HG02798 (cell line): ENCODE measurements at regions not wholly inside any gene's neighbourhood (a gene's known extent, or its start where the extent isn't known, plus 50 kb on each side); places are given as distances from the start of the nearest gene placed in this dataset.
"Not testable (repeated sequence)": the region's sequence is repeated elsewhere in the genome, so short reads cannot be mapped to it uniquely, and the experiment has no call there.

ENCODE experiments used
- ATAC-seq: cut with Tn5 transposase; IDR thresholded peaks from one replicate; pipeline ENCODE4 v1.9.1; 2021; ENCODE audit warnings: mild to moderate bottlenecking; ENCODE audit not compliant: unreplicated experiment, poor library complexity

DNA sequence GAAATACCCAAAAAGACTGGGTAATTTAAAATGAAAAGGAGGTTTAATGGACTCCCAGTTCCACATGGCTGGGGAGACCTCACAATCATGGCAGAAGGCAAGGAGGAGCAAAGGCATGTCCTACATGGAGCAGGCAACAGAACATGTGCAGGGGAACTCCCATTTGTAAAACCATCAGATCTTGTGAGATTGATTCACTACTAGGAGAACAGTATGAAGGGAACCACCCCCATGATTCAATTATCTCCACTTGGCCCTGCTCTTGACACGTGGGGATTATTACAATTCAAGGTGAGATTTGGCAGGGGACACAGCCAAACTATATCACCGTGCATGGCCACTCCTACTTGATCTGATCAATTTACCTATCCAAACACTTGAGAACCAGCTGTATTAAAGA is 131.5 kb upstream of the LDB2 start:
- ATAC-seq = no peak

DNA sequence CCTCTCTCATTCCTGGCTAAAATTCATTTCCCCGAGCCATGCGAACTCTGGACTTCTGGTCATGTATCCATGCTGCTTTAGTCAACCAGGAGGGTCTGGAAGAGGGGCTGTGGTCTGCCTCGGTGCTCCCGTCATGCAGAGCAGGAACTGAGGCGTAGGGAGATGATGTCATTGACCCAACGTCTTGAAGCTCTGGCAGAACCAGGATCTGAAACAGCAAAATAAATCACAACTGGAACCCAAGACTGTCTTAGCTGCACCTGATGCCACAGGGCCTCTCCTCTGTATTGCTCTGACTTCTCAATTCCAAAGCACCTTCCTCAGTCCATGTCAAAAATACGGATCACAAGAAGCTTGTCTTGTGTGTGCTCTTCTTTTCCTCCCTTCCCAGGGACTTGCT is 131.0 kb upstream of the LDB2 start:
- ATAC-seq = no peak

DNA sequence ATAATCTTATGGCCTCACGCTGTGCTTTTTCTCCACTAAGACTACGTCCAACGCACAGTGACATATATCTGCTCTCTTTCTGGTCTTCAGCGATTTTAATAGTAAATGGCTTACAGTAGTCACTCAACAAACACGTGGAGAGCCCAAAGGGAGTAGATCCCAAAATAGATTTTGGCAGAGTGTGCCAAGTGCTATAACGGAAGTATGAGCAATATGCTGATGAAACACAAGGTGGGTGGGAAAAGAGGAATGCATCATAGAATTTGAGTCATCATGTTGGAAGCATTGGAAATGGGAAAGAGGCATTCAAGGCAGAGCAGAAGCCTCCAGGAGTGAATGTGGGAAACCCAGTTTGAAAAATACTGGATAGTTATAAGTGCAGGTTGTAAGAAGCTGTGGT is 129.1 kb upstream of the LDB2 start:
- ATAC-seq = no peak

DNA sequence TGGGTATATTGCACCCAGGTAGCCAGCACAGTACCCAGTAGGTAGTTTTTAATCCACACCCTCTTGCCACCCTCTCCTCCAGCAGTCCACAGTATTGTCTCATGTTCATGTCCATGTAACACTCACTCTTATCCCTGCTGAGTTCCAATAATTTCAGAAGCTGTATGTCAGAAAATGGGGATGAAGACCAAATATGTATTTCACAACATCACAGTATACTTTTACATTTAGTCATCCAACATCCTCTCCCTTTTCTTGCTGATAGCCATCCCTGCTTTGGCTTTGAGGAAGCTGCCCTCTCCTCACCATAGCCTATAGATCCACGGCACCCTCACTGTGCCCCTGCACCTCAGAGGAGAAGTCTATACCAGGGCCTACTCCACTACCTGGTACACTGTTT is 126.0 kb upstream of the LDB2 start:
- ATAC-seq = no peak

DNA sequence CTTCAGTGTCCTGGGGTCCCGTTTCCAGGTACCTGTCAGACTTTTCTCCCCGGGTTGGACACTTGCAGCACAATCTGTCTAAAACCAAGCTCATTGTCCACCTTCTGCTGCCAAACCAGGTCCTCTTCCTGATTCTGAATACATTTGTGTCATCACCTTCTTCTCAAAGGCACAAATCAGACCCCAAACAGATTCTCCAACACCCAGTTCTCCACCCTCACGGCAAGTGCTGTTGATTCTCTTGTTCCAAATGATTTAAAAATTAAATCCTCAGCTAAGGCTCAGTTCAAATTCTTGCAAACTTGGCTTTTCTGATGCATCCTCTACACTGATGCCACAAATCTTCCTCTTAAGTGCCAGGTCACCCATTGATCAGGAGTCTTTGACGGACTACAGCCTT is 122.5 kb upstream of the LDB2 start:
- no peak for ATAC-seq

DNA sequence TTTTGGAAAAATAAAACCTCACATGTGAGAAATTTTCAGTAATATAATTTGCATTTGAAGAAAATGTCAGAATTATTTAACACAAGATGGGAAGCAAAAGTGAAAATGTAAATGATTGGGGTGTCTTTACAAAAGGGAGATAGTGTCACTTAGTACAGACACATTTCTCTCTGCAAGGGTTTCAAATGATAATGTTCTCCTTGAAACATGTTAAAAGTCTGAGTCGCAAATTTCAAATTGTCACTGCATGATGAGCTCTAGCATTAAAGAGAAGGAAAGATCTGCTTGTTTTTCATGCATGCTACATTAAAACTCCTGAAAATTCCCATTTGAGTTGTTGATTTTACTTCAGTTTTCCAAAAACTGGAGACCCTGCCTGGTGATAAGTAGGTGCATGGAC is 122.0 kb upstream of the LDB2 start:
- no peak for ATAC-seq

DNA sequence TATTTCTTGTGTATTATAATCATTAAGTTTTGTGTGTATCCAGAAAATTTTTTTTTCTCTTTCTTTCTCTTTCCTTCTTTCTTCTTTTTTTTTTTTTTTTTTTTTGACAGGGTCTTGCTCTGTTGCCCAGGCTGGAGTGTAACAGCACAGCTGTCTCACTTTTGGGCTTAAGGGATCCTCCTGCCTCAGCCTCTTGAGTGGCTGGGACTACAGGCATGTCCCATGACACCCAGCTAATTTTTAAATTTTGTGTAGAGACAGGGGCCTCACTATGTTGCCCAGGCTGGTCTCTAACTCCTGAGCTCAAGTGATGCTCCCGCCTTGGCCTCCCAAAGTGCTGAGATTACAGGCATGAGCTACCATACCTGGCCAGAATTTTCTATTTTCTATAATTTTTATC is 120.2 kb upstream of the LDB2 start:
- not testable (repeated sequence) for ATAC-seq

DNA sequence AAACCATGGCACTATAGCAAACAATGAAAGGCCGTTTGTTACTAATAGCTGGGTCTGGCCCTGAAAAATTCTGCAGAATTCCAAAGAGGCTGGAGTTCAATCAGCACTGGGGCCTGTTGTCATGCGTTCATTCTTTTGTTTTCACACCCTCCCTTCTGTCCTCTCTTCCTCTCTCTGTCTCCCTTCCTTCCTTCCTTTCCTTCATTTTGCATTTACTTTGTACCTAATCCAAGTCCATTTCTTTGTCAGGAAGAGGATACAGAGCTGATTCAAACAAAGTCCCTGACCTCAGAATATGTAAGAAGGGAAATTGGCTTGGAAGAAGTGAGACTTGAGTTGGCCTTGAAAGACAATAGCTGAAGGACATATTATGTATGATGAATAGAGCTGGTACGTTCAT is 119.6 kb upstream of the LDB2 start:
- no peak for ATAC-seq

DNA sequence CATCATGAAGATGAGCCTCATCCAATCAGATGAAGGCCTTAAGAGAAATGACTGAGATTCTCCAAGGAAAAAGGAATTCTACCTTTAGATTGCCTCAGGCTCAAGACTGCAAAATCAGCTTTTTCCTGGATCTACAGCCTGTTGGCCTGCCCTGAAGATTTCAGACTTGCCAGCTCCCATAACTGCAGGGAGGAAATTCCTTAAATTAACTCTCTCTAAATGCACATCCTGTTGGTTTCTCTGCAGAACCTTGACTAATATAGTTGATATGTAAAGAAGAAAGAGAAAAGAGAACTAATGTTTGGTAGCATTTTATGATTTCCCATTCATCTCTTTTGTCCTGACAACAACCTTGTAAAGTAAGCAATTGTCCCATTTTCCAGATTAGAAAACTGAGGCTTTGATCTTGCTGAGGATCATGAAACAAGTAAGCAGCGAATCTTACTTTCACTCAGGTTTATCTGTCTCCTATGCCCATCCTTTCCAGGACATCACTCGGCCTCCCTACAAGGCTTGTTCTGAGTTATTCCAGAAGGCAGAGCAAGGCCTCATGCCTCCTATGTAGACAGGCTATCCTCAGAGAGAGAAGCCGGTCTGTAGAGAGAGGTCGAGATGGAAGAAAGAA is 115.0 kb upstream of the LDB2 start:
- ATAC-seq = no peak

DNA sequence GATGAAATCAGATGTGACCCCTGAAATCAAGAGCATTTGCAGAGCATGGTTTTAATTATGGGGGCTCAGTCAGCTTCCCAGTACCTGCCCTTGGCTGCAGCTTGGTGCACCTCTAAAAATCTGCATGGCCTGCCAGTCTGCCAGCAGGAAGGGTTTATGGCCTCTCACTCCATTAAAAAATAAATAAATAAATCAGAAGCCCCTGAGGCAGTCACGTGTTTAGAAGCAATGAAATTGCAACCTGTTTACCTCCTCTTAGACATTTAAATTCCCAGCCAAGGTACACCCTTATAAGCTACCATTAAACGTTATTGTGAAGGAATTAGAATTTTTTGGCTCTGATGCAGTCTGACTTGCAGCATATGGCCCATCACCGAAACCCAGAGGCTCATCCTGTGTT is 114.0 kb upstream of the LDB2 start:
- ATAC-seq = no peak

DNA sequence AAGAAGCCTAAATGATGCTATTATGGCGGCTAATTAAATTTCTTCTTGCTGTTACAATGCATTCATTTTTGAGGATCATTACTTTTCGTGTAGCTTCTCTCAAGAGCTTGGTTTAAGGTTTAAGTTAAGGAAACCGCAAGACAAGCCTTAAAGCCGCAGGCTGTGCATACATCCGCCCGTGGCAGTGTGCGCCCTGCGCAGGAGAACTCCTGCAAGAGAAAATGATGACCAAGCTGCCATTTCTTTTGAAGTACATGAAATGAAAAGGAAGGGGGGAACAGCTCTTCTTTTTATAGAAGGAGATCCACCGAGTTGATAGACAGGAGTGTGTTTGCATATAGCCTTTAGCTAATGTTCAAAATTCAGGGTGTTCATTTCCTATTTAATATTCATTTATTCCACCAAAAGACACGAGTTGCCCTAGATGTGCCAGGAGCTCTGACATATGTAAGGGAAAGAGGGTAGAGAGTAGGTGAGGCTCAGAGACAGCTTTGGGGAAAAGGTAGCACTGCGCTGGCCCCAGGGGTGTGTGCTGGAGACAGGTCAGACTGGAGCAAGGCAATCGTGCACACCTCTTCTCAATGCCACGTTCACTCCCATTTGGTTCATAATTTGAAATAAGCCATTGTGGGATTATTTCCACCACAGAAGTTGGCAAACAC is 112.1 kb upstream of the LDB2 start:
- no peak for ATAC-seq

DNA sequence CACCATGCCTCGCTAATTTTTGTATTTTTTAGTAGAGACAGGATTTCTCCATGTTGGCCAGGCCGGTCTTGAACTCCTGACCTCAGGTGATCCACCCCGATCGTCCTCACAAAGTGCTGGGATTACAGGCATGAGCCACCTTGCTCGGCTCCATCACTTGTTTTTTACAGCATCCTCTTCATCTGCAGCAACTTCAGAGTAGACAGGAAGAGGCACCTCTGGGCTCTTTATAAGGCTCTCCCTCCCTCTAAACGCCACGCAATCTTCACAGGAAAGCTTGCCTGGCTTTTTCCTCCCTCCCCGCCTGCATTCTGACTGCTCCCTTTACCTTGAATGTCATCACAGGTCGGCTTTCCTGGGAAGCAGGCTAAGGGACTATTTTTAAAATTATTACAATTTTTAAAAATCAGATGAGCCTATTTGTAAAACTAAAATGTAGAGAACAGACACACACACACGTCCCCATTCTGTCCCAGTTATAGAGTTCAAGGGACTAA is 111.5 kb upstream of the LDB2 start:
- no peak for ATAC-seq

DNA sequence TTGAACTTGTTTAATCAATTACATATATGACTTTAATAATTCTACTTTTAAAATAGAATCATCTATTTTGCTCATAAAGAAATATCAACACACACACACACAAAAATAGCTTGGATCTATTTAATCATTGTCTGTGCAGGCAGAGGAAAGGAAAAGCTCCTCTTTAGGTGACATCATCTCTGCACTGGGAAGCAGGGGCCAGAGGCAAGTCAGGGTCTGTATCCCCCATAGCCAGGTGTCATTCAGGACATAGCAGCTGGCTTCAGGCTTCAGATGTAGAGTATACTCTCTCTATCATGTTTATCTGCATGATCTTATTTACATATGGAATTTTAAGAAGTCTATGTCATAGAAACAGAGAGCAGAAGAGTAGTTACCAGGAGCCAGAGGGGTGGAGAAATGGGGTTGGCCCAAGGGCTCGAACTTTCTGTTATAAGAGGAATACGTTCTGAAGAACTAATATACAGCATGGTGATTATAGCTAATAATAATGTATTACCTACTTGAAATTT is 110.4 kb upstream of the LDB2 start:
- no peak for ATAC-seq

DNA sequence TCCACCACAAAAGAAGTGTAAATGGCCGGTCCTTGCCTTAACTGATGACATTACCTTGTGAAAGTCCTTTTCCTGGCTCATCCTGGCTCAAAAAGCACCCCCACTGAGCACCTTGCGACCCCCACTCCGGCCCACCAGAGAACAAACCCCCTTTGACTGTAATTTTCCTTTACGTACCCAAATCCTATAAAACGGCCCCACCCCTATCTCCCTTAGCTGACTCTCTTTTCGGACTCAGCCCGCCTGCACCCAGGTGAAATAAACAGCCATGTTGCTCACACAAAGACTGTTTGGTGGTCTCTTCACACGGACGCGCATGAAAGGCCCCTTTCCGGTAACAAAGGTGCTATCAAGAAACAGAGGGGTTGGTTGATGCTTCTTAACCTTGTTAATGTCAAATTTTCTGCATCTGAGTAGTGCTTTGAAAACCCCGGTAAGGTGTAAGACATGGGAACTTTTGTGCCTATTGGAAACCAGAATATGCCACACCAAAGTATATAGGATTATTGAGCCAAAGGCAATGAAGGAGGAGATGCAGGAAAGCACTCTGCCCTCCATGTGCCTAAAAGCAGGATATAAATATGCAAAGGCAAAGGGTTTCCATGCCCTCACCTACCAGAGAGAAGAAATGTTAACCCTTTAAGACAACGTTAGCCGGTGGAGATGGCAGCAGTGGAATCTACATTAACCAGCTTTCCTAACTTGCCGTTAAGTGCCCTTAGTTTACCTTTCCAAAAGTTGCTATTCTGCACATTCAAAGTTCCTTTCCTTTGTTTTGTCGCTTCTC is 105.4 kb upstream of the LDB2 start:
- not testable (repeated sequence) for ATAC-seq

DNA sequence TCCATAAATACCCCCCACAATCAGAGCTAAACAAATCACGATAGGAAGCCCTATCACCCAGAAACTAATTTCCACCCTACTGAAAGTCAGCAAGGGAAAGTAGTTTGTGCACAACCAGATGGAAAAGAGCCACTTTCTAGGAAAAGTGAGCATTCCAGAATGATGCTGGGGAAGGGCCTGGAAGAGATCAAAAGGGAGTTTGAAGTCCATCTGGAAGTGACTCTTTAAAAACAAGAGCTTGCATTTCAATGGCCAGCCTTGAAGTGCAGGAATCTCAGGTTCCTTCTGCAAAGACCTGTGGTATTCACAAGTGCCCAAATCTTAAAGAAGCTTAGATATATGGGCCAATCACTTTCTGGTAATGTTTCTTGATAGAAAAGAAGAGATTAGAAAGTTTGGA is 97.0 kb upstream of the LDB2 start:
- ATAC-seq = no peak

DNA sequence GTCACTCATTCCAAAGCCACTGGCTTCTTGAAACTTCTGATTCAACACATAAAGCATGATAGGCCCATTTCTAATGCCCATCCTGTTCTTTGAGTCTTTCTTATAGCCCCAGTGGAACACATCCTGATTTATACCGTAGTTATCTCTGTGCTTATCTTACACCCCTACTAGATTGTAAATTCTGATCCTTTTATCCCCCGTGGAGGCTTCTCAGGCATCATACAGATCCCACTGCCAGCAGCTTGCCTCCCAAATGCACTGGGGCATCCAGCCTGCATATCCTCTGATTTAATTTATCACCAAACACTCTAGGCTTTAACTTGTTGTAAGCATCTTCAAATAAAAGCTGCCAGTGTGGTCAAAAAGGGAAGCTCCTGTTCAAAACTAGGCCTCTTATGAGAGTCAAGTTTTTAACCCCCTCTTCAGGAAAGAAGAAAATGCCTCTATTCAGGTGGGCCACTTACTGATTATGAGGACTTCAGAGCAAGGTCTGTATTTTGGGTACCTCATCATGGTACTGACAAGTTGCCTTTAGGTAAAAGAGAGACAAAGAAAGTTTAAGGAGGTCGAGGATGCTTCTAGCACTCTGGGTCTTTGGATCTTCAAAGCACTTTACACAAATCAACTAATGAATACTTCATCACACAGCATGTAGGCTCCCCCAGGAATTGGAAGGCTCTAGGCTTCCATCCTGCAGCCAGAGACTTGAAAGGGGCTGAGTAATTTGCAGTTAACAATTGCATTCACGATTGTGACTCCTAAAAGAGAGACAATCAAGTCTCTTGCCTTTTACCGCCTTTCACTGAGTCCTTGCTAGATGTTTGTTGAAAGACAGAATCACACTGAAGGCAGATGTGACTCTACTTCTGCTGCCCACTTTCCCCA is 95.8 kb upstream of the LDB2 start:
- ATAC-seq = no peak

DNA sequence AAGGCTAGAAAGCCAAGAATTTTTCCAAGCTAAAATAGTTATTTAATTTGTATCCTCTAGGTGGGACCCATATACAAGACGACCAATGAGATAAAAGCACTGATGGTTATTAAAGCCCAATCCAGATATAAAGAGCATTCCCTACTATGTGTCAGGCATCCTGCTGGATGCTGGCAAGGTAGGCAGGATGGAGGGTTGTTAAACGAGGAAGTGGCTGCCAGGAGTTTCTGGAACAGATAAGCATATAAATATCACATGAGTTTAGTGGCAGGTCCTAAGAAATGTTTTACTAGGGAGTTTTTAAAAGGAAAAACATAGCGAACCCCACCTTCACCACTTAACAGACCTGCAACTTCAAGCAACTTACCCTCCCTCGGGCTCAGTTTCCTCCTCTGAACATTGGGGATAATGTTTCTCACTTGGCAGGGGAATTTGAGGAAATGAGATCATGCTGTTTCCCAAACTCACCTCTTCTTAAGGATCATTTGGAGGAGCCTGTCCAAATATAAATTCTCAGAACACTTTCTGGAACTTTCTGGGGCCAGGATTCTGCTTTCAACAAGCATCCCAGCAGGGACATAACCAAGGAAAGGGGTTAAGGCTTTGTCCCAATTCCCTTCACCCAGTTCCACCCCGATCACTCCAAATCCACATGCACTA is 94.3 kb upstream of the LDB2 start:
- no peak for ATAC-seq

DNA sequence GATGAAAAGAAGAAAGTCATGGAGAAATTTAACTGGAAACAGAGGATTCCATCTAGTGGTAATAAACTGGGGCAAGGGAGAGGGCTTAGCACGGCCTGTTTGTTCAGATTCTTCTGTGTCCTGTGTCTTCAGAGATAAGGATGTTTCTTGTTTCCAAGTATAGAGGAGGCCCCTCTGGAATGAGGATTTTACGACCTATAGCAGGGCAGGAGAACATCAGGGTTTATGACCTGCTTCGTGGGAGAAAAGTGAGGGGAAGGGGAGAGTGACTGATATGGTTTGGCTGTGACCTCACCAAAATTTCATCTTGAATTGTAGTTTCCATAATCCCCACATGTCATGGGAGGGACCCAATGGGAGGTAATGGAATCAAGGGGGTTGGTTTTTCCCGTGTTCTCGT is 93.0 kb upstream of the LDB2 start:
- ATAC-seq = no peak

DNA sequence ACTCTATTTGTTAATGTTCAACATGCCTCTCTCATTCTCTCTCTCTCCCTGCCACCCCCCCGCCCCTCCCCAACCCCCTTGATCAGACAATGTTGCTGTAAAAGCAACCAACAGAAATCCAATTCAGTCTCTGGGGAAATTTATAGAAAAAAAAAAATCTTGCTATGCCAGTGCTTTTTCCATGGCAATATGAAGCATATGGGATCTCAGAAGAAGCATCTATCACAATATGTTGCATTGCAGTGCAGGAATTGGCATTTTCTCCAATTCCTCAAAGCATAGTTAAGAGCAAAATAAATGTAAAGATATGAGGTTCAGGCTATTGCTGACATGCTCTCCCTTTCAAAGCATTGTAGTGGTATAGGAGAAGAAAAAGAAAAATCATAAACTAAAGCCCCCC is 90.9 kb upstream of the LDB2 start:
- ATAC-seq = no peak

DNA sequence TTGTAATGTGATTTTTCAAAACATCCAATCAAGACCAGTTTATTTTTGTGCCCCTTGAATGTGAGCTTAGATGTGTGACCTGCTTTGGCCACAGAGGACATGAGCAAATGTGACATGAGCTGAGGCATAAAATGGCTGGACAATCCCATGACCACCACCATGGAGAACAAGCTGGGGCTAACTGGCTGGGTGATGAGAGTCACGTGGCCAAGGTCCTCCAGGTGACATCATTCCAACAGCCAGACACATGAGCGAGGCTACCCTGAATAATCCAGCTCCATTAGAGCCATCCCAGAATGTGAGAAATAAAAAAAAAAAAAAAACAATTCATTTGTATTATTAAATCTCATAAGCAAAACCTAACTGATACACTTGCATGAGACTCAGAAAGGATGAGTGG is 90.4 kb upstream of the LDB2 start:
- ATAC-seq = no peak
